Testis (tissue), 2 donors: ENCODE measurements at regions not wholly inside any gene's neighbourhood (a gene's known extent, or its start where the extent isn't known, plus 50 kb on each side); places are given as distances from the start of the nearest gene placed in this dataset.

Source experiments
- CTCF ChIP-seq, 3 experiments: fragments of 450-650 bp in 2 of 3; fragments of 200-600 bp in 1 of 3; sonication (generic) in 1 of 3; IDR thresholded peaks; one replicate each; pipeline ENCODE4 v1.5.1; 2016 to 2019; ENCODE audit warnings: antibody characterized with exemption in 3 of 3, mild to moderate bottlenecking in 2 of 3, moderate library complexity in 1 of 3
- POLR2A ChIP-seq: fragments of 450-650 bp; IDR thresholded peaks from one replicate; pipeline ENCODE4 v1.6.1; 2017; ENCODE audit warnings: antibody characterized with exemption, mild to moderate bottlenecking, moderate library complexity

- no peak for TF ChIP-seq CTCF (IDR thresholded peaks at IDR 0.05)
- no peak for TF ChIP-seq POLR2A
Observed at GRCh38 chr13:107421028-107421427, 794.3 kb downstream of the LIG4 start.
